Astrocyte of the spinal cord (primary cell): ENCODE measurements at regions not wholly inside any gene's neighbourhood (a gene's known extent, or its start where the extent isn't known, plus 50 kb on each side); places are given as distances from the start of the nearest gene placed in this dataset.

Experiments used
- DNase-seq: peaks from one replicate; pipeline ENCODE4 v3.0.0; 2011; ENCODE audit warnings: low read depth, low spot score
- H3K4me3 ChIP-seq: 2 replicates; pipeline ENCODE4 v1.5.1; 2011; ENCODE audit warnings: low read depth, mild to moderate bottlenecking, low read length, moderate library complexity
- CTCF ChIP-seq: IDR thresholded peaks from 2 replicates; pipeline ENCODE4 v1.5.1; 2012; ENCODE audit warnings: low read depth, mild to moderate bottlenecking, low read length, inconsistent platforms
- in situ Hi-C: cut with HindIII; loops from 2 replicates; pipeline ENCODE4 v1.10.0; 2017; ENCODE audit warnings: low sequenced_read_pairs

DNA sequence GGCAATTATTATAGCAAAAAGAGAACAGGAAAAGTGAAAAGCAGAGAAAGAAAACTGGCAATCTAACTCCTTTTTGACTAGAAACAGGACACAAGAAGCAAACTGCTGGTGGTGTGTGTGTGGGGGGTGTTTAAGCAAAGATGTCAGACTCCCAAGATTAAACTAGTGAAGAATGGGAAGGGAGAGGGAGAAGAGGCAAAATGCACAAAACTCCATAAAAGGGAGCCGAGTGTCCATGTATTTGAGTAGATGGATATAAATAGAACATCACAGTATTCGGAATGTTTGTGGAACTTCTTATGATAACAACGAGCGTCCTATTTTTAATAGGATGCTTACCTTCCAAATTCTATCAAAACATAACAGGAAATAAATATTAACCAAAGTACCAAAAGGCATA, 179.8 kb upstream of the TRIB2 start:
- in situ Hi-C loops: no loop called here
- H3K4me3 ChIP-seq: no peak overlapping the region
- DNase-seq: no peak
- no peak for TF ChIP-seq CTCF

- no peak overlapping the region for H3K4me3 ChIP-seq
- TF ChIP-seq CTCF: no peak
- in situ Hi-C loops: no loop called here
- DNase-seq: no peak
These were observed 178.5 kb upstream of the TRIB2 start for GRCh38 chr2:12538138-12538694.

- DNase-seq: no peak
- in situ Hi-C loops: no loop called here
- no peak overlapping the region for H3K4me3 ChIP-seq
- no peak for TF ChIP-seq CTCF
These were observed 177.4 kb upstream of the TRIB2 start for GRCh38 chr2:12539336-12539735.

DNA sequence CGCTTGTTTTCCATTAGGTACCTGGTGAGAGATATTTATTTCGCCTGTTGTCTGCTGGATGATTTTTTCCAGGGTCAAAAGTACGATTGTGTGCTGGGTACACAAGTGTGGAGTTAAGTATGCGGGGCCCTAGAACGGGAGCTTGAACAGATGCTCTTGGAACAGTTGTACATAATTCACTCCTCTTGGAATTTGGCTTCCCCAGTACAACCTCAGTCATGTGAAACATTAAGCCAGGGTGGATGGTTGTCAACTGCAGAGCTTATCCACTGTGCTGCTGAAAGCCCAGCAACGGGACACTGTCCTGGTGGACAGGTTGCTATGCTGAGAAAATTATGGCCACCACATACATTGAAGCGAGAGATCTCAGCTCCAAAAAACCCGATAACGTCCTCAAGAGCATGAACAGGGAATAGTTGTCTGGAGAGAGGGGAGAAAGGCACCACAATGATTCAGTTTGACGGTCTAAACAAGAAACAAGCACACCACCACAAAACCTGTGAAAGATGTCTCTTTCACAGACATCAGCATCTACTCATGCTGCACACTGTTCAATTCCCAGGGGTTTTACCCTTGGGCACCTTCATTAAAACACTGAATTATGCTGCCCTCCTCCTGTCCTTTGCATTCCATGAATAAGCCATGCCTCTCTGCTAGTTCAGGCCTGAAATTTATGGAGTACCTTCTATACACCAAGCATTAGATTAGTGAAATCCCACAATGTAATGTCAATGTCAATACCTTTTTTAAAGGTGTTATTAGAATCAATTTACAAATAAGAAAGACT, 176.8 kb upstream of the TRIB2 start:
- in situ Hi-C loops: no loop called here
- DNase-seq: no peak
- no peak overlapping the region for H3K4me3 ChIP-seq
- no peak for TF ChIP-seq CTCF

- no peak for DNase-seq
- in situ Hi-C loops: no loop called here
- TF ChIP-seq CTCF: no peak
- H3K4me3 ChIP-seq: no peak overlapping the region
These were observed 173.4 kb upstream of the TRIB2 start for GRCh38 chr2:12543076-12543977.

GRCh38 chr2:12543978-12544558, 172.7 kb upstream of the TRIB2 start:
- TF ChIP-seq CTCF: no peak
- peak; percentile 22 for DNase-seq

More at GRCh38 chr2:12543978-12544558, 172.7 kb upstream of the TRIB2 start:
- H3K4me3 ChIP-seq: no peak overlapping the region
- in situ Hi-C loops: no loop called here
